A549 (cell line): ENCODE measurements at regions not wholly inside any gene's neighbourhood (a gene's known extent, or its start where the extent isn't known, plus 50 kb on each side); places are given as distances from the start of the nearest gene placed in this dataset.

Experiments
- EP300 ChIP-seq, 2 experiments: fragments of >200 bp; sonication (Bioruptor Twin); formaldehyde crosslinking; IDR thresholded peaks; 2 replicates in 1 of 2; 3 replicates in 1 of 2; pipeline ENCODE4 v1.6.1; 2016 to 2017
- KDM1A ChIP-seq: fragments of 200-600 bp; sonication (generic); IDR thresholded peaks from 2 replicates; pipeline ENCODE4 v1.6.1; 2016; ENCODE audit warnings: low read depth, mild to moderate bottlenecking
- NR3C1 ChIP-seq: fragments of >200 bp; sonication (Bioruptor Twin); formaldehyde crosslinking; IDR thresholded peaks from 3 replicates; pipeline ENCODE4 v1.6.1; 2017
- REST ChIP-seq: fragments of 200-600 bp; sonication (generic); IDR thresholded peaks from 2 replicates; pipeline ENCODE4 v1.6.1; 2016; ENCODE audit warnings: antibody characterized with exemption, mild to moderate bottlenecking, moderate library complexity
- TF ChIP-seq, protein P1 (sequence below): IDR thresholded peaks from 2 replicates; pipeline ENCODE4 v1.6.1; 2012

DNA sequence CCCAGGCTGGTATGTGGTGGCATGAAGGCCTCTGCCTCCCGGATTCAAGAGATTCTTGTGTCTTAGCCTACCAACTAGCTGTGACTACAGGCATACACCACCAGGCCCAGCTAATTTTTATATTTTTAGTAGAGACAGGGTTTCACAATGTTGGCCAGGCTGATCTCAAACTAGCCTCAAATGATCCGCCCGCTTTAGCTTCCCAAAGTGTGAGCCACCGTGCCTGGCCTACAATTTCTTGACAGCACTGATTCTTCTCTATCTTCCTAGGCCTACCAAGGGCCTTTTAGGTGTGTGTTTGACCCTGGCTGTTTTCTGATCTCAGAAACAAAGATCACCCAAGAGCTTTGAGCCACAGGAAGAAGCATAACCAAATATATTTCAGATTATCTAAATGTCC is 540.8 kb upstream of the ADAMTS5 start:
- TF ChIP-seq, protein P1, sequence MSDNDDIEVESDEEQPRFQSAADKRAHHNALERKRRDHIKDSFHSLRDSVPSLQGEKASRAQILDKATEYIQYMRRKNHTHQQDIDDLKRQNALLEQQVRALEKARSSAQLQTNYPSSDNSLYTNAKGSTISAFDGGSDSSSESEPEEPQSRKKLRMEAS = no peak
- TF ChIP-seq NR3C1 (no peak), KDM1A (no peak), EP300 (IDR thresholded peaks at IDR 0.05) (no peak), REST (no peak)
